SK-N-SH treated with all-trans-retinoic acid at 6 μM for 48 hours (cell line): ENCODE measurements at regions not wholly inside any gene's neighbourhood (a gene's known extent, or its start where the extent isn't known, plus 50 kb on each side); places are given as distances from the start of the nearest gene placed in this dataset.

Experiments
- RARB ChIP-seq: fragments of 250-450 bp; sonication (Bioruptor Pico); IDR thresholded peaks from 2 replicates; pipeline ENCODE4 v1.8.0; 2021; ENCODE audit warnings: mild to moderate bottlenecking, moderate library complexity
- ZC3H10 ChIP-seq: fragments of 250-450 bp; sonication (Bioruptor Pico); IDR thresholded peaks from 2 replicates; pipeline ENCODE4 v1.5.1; 2021; ENCODE audit warnings: mild to moderate bottlenecking, moderate library complexity

DNA sequence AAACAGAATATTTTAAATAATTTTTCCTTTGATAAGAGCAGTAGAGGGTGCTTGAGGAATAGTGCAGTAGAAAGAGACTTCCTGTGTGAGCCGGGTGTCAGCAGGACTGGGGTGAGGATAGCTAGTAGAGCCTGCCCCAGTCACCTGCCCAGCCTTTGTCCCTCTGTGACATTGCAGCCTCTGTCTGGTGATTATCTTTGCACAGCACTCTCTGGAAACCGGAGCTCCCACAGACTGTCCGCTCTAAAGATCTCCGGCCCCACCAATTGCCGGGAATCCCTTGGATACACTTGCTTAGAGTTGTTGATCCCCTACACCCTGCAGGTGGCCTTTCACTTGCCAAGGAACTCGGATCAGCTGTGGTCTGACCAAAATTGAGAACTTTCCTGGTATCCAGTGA, 1081.3 kb upstream of the TMEFF2 start:
- TF ChIP-seq ZC3H10 (CRISPR knock-in tag) = no peak
- TF ChIP-seq RARB (CRISPR knock-in tag) = no peak
